Adrenal gland (tissue), 5 donors: ENCODE measurements at regions not wholly inside any gene's neighbourhood (a gene's known extent, or its start where the extent isn't known, plus 50 kb on each side); places are given as distances from the start of the nearest gene placed in this dataset.

Source experiments
- POLR2A ChIP-seq, 2 donors: fragments of 450-650 bp; IDR thresholded peaks; one replicate each; pipeline ENCODE4 v1.6.1; 2017; ENCODE audit warnings: antibody characterized with exemption in 2 of 2, mild to moderate bottlenecking in 2 of 2, moderate library complexity in 1 of 2
- TF ChIP-seq, protein P1 (sequence below), 6 experiments: fragments of 450-650 bp in 4 of 6; fragments of 200-600 bp in 2 of 6; sonication (generic) in 1 of 6; IDR thresholded peaks; 1 replicate in 5 of 6; 2 replicates in 1 of 6; pipeline versions ENCODE4 v1.5.1 to v1.8.0; 2016 to 2021; ENCODE audit warnings: antibody characterized with exemption in 6 of 6, mild to moderate bottlenecking in 2 of 6, moderate library complexity in 1 of 6
- donor health status: DM: no; HTN: no; CAD: no.

DNA sequence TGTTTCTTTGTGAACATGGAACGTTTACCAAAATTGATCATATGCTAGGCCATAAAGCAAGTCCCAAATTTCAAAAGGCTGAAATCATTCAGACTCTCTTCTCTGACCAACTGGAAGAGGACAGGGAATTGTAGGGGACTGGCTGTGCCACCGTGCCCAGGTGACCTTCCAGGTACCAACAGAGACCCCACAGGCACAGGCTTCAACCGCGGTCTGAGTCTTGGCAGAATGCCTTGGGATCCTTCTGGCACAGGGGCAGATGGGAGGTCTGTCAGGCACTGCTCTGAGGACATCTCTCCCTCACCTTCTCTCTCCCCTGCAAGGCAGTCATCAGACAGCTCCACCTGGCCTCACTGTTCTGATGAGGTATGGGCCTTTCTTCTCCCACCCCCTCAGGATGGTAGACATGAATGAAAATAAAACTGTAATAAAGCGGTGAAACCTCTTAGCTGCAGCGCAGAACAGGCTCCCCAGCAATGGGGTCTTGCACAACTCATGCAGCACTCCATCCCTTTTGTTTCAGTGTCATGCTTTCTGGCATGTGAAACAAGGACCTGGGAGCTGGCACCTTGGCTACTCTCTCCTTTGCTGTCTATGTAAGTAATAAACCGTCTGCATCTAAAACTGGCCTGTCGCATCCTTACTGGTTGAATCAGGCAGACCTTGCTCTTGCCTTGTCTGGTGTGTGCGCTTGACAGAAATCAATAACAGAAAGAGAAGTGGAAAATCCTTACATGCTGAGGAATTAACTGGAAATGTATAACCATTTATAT, 289.2 kb downstream of the KLF13 start:
- TF ChIP-seq, protein P1, sequence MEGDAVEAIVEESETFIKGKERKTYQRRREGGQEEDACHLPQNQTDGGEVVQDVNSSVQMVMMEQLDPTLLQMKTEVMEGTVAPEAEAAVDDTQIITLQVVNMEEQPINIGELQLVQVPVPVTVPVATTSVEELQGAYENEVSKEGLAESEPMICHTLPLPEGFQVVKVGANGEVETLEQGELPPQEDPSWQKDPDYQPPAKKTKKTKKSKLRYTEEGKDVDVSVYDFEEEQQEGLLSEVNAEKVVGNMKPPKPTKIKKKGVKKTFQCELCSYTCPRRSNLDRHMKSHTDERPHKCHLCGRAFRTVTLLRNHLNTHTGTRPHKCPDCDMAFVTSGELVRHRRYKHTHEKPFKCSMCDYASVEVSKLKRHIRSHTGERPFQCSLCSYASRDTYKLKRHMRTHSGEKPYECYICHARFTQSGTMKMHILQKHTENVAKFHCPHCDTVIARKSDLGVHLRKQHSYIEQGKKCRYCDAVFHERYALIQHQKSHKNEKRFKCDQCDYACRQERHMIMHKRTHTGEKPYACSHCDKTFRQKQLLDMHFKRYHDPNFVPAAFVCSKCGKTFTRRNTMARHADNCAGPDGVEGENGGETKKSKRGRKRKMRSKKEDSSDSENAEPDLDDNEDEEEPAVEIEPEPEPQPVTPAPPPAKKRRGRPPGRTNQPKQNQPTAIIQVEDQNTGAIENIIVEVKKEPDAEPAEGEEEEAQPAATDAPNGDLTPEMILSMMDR (IDR thresholded peaks at IDR 0.05) = no peak
- TF ChIP-seq POLR2A (IDR thresholded peaks at IDR 0.05) = no peak
